Muscle of leg (tissue), 3 donors: ENCODE measurements at regions not wholly inside any gene's neighbourhood (a gene's known extent, or its start where the extent isn't known, plus 50 kb on each side); places are given as distances from the start of the nearest gene placed in this dataset.
"Not testable (repeated sequence)": the region's sequence is repeated elsewhere in the genome, so short reads cannot be mapped to it uniquely, and the experiment has no call there.

Experiments
- DNase-seq: peaks from one replicate; pipeline ENCODE4 v3.0.0; 2013
- H3K27ac ChIP-seq: one replicate; pipeline ENCODE4 v1.5.1; 2013; ENCODE audit warnings: mild to moderate bottlenecking, low read length, control low read depth
- H3K27me3 ChIP-seq: one replicate; pipeline ENCODE4 v1.6.1; 2013; ENCODE audit warnings: low read length; ENCODE audit not compliant: control insufficient read depth, insufficient read depth
- H3K36me3 ChIP-seq: one replicate; pipeline ENCODE4 v1.6.1; 2013; ENCODE audit warnings: low read length; ENCODE audit not compliant: control insufficient read depth, insufficient read depth
- H3K4me1 ChIP-seq: one replicate; pipeline ENCODE4 v1.6.1; 2013; ENCODE audit warnings: low read length; ENCODE audit not compliant: control insufficient read depth, insufficient read depth
- H3K4me3 ChIP-seq: one replicate; pipeline ENCODE4 v1.5.1; 2013; ENCODE audit warnings: low read length, control low read depth
- H3K9me3 ChIP-seq: replicated peaks from 2 replicates; pipeline ENCODE4 v1.6.1; 2013; ENCODE audit warnings: low read depth, low read length; ENCODE audit not compliant: control insufficient read depth
- WGBS: methylation state at CpG from one replicate; pipeline ENCODE4 v1.1.5; 2013; ENCODE audit warnings: missing lambda C conversion rate; ENCODE audit not compliant: insufficient coverage; 5-methylcytosine and 5-hydroxymethylcytosine counted together

GRCh38 chr17:21841839-21842238, 149.5 kb downstream of the KCNJ18 start:
- no peaks in the 10 kb centered on the region for H3K4me1 ChIP-seq
- WGBS: 31% methylated on average over 46 of the region's 49 CpGs
- no peaks in the 10 kb centered on the region for H3K36me3 ChIP-seq
- no peak overlapping the region for H3K4me3 ChIP-seq
- peaks cover 10% of the 10 kb centered on the region for H3K9me3 ChIP-seq
- no peak overlapping the region for H3K27ac ChIP-seq
- DNase-seq: no peak
- peaks cover 29% of the 10 kb centered on the region for H3K27me3 ChIP-seq

DNA sequence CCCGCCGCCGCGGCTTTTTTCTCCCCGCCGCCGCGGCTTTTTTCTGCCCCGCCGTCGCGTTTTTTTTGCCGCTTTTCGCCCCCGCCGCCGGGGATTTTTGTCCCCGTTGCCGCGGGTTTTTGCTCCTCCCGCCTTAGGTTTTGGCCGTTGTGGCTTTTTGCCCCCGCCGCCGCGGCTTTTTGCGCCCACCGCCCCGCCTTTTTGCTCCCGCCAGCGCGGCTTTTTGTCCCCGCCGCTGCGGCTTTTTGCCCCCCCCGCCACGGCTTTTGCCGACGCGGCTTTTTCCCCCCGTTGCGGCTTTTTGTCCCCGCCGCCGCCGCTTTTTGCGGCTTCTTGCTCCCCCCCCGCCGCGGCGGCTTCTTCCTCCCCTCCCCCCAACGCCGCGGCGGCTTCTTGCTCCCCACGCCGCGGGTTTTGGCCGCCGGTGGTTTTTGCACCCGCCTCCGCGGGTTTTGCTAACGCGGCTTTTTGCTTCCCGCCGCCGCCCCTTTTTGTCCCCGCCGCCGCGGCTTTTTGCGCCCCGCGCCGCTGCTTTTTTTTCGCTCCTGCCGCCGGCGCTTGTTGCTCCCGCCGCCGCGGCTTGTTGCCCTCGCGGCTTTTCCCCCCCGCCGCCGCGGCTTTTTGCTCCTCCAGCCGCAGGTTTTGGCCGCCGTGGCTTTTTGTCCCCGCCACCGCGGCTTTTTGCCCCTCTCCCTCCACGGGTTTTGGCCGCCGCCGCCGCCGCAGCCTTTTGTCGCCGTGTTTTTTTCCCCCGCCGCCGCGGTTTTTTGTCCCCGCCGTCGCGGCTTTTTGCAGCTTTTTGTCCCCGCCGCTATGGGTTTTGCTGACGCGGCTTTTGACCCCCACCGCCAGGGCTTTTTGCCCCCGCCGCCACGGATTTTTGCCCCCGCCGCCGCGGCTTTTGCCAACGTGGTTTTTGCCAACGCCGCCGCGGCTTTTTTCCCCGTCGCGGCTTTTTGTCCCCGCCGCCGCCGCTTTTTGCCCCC, 150.3 kb downstream of the KCNJ18 start:
- H3K27ac ChIP-seq: no peak overlapping the region
- WGBS: 27% methylated on average over 136 of the region's 136 CpGs
- no peaks in the 10 kb centered on the region for H3K4me1 ChIP-seq
- H3K27me3 ChIP-seq: peaks cover 29% of the 10 kb centered on the region
- DNase-seq: no peak
- peak overlapping the region; percentile 13 for H3K4me3 ChIP-seq
- H3K9me3 ChIP-seq: peaks cover 10% of the 10 kb centered on the region
- H3K36me3 ChIP-seq: no peaks in the 10 kb centered on the region

- DNase-seq: no peak
- H3K9me3 ChIP-seq: peaks cover 14% of the 10 kb centered on the region
- H3K36me3 ChIP-seq: no peaks in the 10 kb centered on the region
- WGBS: 37% methylated on average over 75 of the region's 75 CpGs
- no peaks in the 10 kb centered on the region for H3K4me1 ChIP-seq
- no peak overlapping the region for H3K4me3 ChIP-seq
- no peak overlapping the region for H3K27ac ChIP-seq
- H3K27me3 ChIP-seq: peaks cover 29% of the 10 kb centered on the region
Observed at GRCh38 chr17:21843318-21843865, 151.1 kb downstream of the KCNJ18 start.

- peaks cover 18% of the 10 kb centered on the region for H3K9me3 ChIP-seq
- no peak overlapping the region for H3K4me3 ChIP-seq
- H3K36me3 ChIP-seq: no peaks in the 10 kb centered on the region
- no peaks in the 10 kb centered on the region for H3K4me1 ChIP-seq
- WGBS: 42% methylated on average over 65 of the region's 72 CpGs
- H3K27me3 ChIP-seq: peaks cover 29% of the 10 kb centered on the region
- no peak for DNase-seq
- no peak overlapping the region for H3K27ac ChIP-seq
Observed at GRCh38 chr17:21843951-21844590, 151.7 kb downstream of the KCNJ18 start.

DNA sequence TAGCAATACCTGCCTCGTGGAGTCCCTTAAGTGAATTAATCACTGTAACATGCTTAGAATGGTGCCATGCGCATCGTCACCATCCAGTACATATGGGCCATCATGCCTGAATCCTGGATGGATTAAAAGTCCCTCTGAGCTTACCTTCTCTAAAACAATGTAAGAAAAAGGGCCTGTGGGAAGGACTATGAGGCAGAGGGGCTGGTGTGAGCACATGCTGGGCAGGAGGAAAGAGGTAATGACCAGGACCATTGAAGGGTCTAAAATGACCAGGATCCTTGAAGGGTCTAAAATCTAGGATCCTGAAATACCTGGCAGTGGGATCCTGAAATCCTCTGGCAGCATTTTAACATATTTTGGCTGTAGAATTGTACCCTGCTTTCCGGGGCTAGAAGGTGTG, 156.2 kb downstream of the KCNJ18 start:
- not testable (repeated sequence) for H3K4me1 ChIP-seq, H3K27me3 ChIP-seq, H3K4me3 ChIP-seq, H3K27ac ChIP-seq, DNase-seq, H3K36me3 ChIP-seq
- H3K9me3 ChIP-seq: peaks cover 15% of the 10 kb centered on the region
- WGBS: 59% methylated on average over 3 of the region's 4 CpGs

DNA sequence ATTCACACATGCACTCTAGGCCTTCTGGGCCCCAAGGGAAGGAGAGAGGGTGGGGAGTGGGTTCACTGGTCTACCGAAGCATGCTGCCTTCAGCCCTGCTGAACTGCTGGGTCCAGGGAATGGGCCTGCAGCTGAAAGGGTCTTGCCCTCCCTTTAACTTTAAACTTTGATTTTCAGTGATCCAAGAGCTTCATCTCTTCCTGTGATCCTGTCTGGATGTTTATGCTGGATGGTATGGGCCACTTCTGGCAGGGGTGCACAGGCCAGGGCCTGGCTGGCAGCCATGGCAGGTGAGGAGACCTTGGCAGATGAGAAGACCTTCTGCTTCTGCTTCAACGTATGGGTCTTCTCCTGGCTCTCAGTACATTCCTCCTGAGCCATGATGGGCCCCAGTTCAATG, 156.7 kb downstream of the KCNJ18 start:
- H3K4me1 ChIP-seq, H3K27me3 ChIP-seq, H3K27ac ChIP-seq, DNase-seq, H3K36me3 ChIP-seq, H3K4me3 ChIP-seq: not testable (repeated sequence)
- 0% methylated on average over 1 of the region's 2 CpGs for WGBS
- H3K9me3 ChIP-seq: peaks cover 11% of the 10 kb centered on the region

- not testable (repeated sequence) for H3K4me3 ChIP-seq, H3K27ac ChIP-seq, H3K36me3 ChIP-seq, DNase-seq, H3K27me3 ChIP-seq, H3K4me1 ChIP-seq
- WGBS: 70% methylated on average over 2 of the region's 5 CpGs
- peaks cover 10% of the 10 kb centered on the region for H3K9me3 ChIP-seq
Observed at GRCh38 chr17:21850614-21851013, 158.3 kb downstream of the KCNJ18 start.
